Rectal smooth muscle tissue (tissue), 1 donor: ENCODE measurements at regions not wholly inside any gene's neighbourhood (a gene's known extent, or its start where the extent isn't known, plus 50 kb on each side); places are given as distances from the start of the nearest gene placed in this dataset.

Experiments
- H3K27ac ChIP-seq: one replicate; pipeline ENCODE4 v1.7.0; 2013; ENCODE audit warnings: low read depth, low read length, inconsistent platforms
- H3K27me3 ChIP-seq: one replicate; pipeline ENCODE4 v1.7.0; 2013; ENCODE audit warnings: low read length; ENCODE audit not compliant: control insufficient read depth, insufficient read depth
- H3K36me3 ChIP-seq: one replicate; pipeline ENCODE4 v1.7.0; 2013; ENCODE audit warnings: low read length; ENCODE audit not compliant: control insufficient read depth, insufficient read depth
- H3K4me1 ChIP-seq: one replicate; pipeline ENCODE4 v1.7.0; 2013; ENCODE audit warnings: low read length; ENCODE audit not compliant: control insufficient read depth, insufficient read depth
- H3K4me3 ChIP-seq: one replicate; pipeline ENCODE4 v1.7.0; 2013; ENCODE audit warnings: low read length
- H3K9ac ChIP-seq: one replicate; pipeline ENCODE4 v1.7.0; 2013; ENCODE audit warnings: low read length

GRCh38 chr5:88666761-88667495 is 216.1 kb downstream of the MEF2C start:
- H3K4me3 ChIP-seq = peak overlapping the region; percentile 60
- no peak overlapping the region for H3K9ac ChIP-seq
- H3K4me1 ChIP-seq = peaks cover 2% of the 10 kb centered on the region
- peaks cover 31% of the 10 kb centered on the region for H3K27me3 ChIP-seq
- no peaks in the 10 kb centered on the region for H3K36me3 ChIP-seq
- no peak overlapping the region for H3K27ac ChIP-seq

GRCh38 chr5:88665750-88666215 is 217.2 kb downstream of the MEF2C start:
- Histone ChIP-seq H3K27me3 (peaks cover 33% of the 10 kb centered on the region), H3K4me3 (no peak overlapping the region), H3K9ac (no peak overlapping the region), H3K36me3 (no peaks in the 10 kb centered on the region), H3K27ac (no peak overlapping the region), H3K4me1 (peaks cover 5% of the 10 kb centered on the region)

GRCh38 chr5:88664645-88665044 is 218.3 kb downstream of the MEF2C start:
- no peak overlapping the region for H3K27ac ChIP-seq
- H3K36me3 ChIP-seq = no peaks in the 10 kb centered on the region
- H3K4me3 ChIP-seq = no peak overlapping the region
- no peak overlapping the region for H3K9ac ChIP-seq
- peaks cover 5% of the 10 kb centered on the region for H3K4me1 ChIP-seq
- peaks cover 35% of the 10 kb centered on the region for H3K27me3 ChIP-seq

DNA sequence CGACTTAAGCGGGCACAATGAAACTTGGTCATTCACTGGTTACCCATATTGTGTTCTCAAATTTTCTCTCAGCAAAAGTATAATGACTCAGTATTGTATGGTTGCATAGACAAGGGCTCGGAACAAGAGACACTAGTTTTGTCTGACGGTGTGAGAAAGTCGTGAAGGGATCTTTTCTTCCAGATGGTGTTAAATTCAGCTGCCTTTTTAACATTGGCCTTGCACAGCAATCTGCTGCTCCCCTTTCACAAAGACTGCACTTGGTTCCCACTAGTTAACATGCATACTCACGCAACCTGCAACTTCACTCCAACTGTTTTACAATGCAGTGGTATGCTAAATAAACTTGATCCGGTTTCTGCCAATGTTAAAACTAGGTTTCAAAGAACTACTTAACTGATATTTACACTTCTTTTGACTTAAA is 219.2 kb downstream of the MEF2C start:
- Histone ChIP-seq H3K9ac (no peak overlapping the region), H3K4me3 (no peak overlapping the region), H3K4me1 (peaks cover 5% of the 10 kb centered on the region), H3K27me3 (peaks cover 33% of the 10 kb centered on the region), H3K27ac (no peak overlapping the region), H3K36me3 (no peaks in the 10 kb centered on the region)

DNA sequence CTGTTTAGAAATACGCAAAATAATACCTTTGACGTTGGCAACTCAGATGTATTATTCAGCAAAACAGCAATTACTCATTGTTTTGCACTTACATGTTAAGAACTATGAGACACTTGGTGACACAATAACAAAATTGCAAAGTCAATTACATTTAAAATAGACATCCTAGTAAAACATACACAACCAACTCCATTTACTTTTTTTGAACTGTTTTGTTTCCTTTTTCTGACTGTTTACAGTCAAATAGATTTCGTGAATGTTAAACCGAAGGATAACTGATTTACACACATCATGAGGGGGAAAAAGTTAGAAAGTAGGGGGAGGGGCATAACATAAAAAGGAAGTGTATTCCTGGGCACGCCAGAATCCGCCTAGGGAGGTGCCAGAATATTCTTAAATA is 220.1 kb downstream of the MEF2C start:
- no peak overlapping the region for H3K4me3 ChIP-seq
- H3K9ac ChIP-seq = no peak overlapping the region
- no peaks in the 10 kb centered on the region for H3K36me3 ChIP-seq
- H3K4me1 ChIP-seq = peaks cover 5% of the 10 kb centered on the region
- H3K27me3 ChIP-seq = peaks cover 30% of the 10 kb centered on the region
- no peak overlapping the region for H3K27ac ChIP-seq

GRCh38 chr5:88661806-88662207 is 221.2 kb downstream of the MEF2C start:
- H3K27me3 ChIP-seq = peaks cover 20% of the 10 kb centered on the region
- no peak overlapping the region for H3K4me3 ChIP-seq
- H3K9ac ChIP-seq = no peak overlapping the region
- peaks cover 5% of the 10 kb centered on the region for H3K4me1 ChIP-seq
- no peak overlapping the region for H3K27ac ChIP-seq
- H3K36me3 ChIP-seq = no peaks in the 10 kb centered on the region

- Histone ChIP-seq H3K9ac (no peak overlapping the region), H3K36me3 (no peaks in the 10 kb centered on the region), H3K4me3 (peak overlapping the region; percentile 58), H3K4me1 (peaks cover 3% of the 10 kb centered on the region), H3K27me3 (peaks cover 18% of the 10 kb centered on the region), H3K27ac (no peak overlapping the region)
Measured at GRCh38 chr5:88660947-88661805, 221.8 kb downstream of the MEF2C start.

- Histone ChIP-seq H3K4me3 (peak overlapping the region; percentile 58), H3K36me3 (no peaks in the 10 kb centered on the region), H3K9ac (no peak overlapping the region), H3K4me1 (peaks cover 3% of the 10 kb centered on the region), H3K27ac (no peak overlapping the region), H3K27me3 (peaks cover 15% of the 10 kb centered on the region)
Measured at GRCh38 chr5:88660264-88660946, 222.6 kb downstream of the MEF2C start.

DNA sequence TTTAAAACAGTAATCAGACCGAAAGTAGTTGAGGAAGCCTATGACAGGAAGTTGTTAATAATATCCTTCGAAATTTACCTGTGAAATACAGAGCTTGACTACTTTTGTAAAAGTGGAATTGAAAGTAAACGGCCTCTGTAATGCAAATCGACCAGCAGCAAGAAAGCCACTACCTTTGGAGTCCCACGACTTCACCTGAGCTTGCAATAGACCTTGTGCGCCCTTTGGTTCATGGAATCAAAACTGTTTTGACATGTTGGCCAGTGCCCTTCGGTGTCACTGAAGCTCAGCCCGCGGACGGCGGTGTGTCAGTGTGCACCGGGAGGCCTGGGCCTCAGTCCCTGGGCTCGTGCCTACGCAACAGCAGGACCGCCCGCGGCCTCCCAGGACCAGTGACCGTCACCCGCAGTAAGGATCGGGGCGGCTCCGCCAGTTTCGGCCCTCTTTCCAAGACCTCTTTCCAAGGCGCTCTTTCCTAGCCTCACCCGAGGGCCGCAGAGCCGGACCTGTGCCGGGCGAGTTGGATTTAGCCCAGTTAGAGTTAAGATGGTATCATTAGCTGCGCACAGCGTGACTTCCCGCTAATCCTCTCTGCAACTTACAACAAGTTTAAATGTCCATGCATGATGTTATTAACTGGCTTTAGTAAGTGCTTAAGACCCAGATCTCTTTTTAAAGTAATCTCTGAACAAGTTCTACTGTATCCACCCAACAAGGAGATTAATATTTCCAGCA is 223.3 kb downstream of the MEF2C start:
- no peak overlapping the region for H3K9ac ChIP-seq
- H3K27ac ChIP-seq = no peak overlapping the region
- H3K4me3 ChIP-seq = no peak overlapping the region
- H3K4me1 ChIP-seq = peaks cover 3% of the 10 kb centered on the region
- peaks cover 15% of the 10 kb centered on the region for H3K27me3 ChIP-seq
- no peaks in the 10 kb centered on the region for H3K36me3 ChIP-seq

DNA sequence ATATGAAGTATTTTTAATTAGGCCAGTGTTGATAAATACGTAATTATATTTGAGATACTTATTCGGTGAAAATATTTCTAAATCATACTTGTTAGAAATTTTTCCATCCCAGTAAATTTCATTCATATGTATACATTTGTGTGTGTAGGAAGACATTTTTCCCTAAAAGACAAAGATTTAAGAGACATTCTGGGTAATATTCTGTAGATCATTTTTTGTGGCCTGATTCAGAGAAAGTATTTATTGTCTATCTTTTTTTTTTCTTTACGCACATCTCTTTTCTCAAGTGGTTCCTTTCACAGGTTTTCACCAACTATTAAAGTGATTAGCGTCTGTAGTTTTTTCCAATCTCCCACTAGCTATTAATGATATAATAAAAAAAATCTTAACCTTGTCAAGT is 224.1 kb downstream of the MEF2C start:
- no peak overlapping the region for H3K27ac ChIP-seq
- H3K4me1 ChIP-seq = peaks cover 3% of the 10 kb centered on the region
- no peaks in the 10 kb centered on the region for H3K36me3 ChIP-seq
- no peak overlapping the region for H3K9ac ChIP-seq
- no peak overlapping the region for H3K4me3 ChIP-seq
- H3K27me3 ChIP-seq = peaks cover 14% of the 10 kb centered on the region

GRCh38 chr5:88657906-88658775 is 224.8 kb downstream of the MEF2C start:
- peaks cover 12% of the 10 kb centered on the region for H3K27me3 ChIP-seq
- H3K36me3 ChIP-seq = no peaks in the 10 kb centered on the region
- no peak overlapping the region for H3K4me3 ChIP-seq
- no peak overlapping the region for H3K27ac ChIP-seq
- H3K9ac ChIP-seq = no peak overlapping the region
- peaks cover 3% of the 10 kb centered on the region for H3K4me1 ChIP-seq
